K562 (cell line): ENCODE measurements at regions not wholly inside any gene's neighbourhood (a gene's known extent, or its start where the extent isn't known, plus 50 kb on each side); places are given as distances from the start of the nearest gene placed in this dataset.

ENCODE experiments used
- ATAC-seq: fragments of 200-7000 bp; cut with Tn5 transposase; 3 replicates; pipeline ENCODE4 v1.9.1; 2020; ENCODE audit warnings: moderate library complexity
- BruUV-seq: library from RNA; stranded (reverse); fragments of 400-500 nt; replicated peaks from 2 replicates; lab custom pipeline; 2021; lab: Mats Ljungman, UMichigan
- CTCF ChIA-PET: fragments of 300-600 bp; formaldehyde crosslinking; extraction: SDS; loops from one replicate; lab custom pipeline; 2021; ENCODE audit warnings: low intra/inter-chr PET ratio; lab: Yijun Ruan, JAX
- POLR2A ChIA-PET: fragments of 300-600, 350-650 bp; sonication (Branson Sonifier 250); formaldehyde crosslinking; extraction: SDS; loops from one replicate; lab custom pipeline; 2021; ENCODE audit warnings: antibody characterized with exemption, inconsistent platforms; lab: Yijun Ruan, JAX
- DNase-seq, 4 experiments: peaks; one replicate each; pipeline versions ENCODE4 v3.0.0 to v3.0.0-alpha.2; 2011 to 2018; ENCODE audit warnings: low spot score in 3 of 4, mixed read lengths in 3 of 4; ENCODE audit errors: extremely low read depth in 1 of 4
- FAIRE-seq: peaks from 2 replicates; lab custom pipeline; 2011; peaks lifted over from hg19 to GRCh38; lab: Jason Lieb, UNC
- H2AFZ ChIP-seq: 2 replicates; pipeline ENCODE4 v1.6.0; 2011; ENCODE audit warnings: low read depth, low read length, control low read depth, inconsistent platforms
- H3K27ac ChIP-seq: fragments of 200-600 bp; 3 replicates; pipeline ENCODE4 v1.8.0; 2011; ENCODE audit warnings: low read depth, mild to moderate bottlenecking, control low read depth, inconsistent platforms, low read length, moderate library complexity, mixed read lengths; ENCODE audit errors: extremely low read depth
- H3K27me3 ChIP-seq, 2 experiments: fragments of 300-600 bp in 1 of 2; 2 replicates in 1 of 2; 3 replicates in 1 of 2; pipeline versions ENCODE4 v1.6.0 to v1.8.0; 2011; ENCODE audit warnings: inconsistent platforms in 2 of 2, low read length in 2 of 2, mild to moderate bottlenecking in 1 of 2, mixed read lengths in 1 of 2, moderate library complexity in 1 of 2; ENCODE audit not compliant: control insufficient read depth in 2 of 2, insufficient read depth in 2 of 2
- H3K36me3 ChIP-seq: fragments of 300-600 bp; 3 replicates; pipeline ENCODE4 v1.8.0; 2011; ENCODE audit warnings: mild to moderate bottlenecking, low read length, inconsistent platforms; ENCODE audit not compliant: control insufficient read depth, insufficient read depth
- H3K4me1 ChIP-seq, 2 experiments: fragments of 200-600 bp in 1 of 2; replicated peaks in 1 of 2; 2 replicates in 1 of 2; 3 replicates in 1 of 2; pipeline versions ENCODE4 v1.5.1 to v1.8.0; 2011; ENCODE audit warnings: inconsistent platforms in 2 of 2, low read length in 2 of 2, mild to moderate bottlenecking in 1 of 2, mixed read lengths in 1 of 2, moderate library complexity in 1 of 2; ENCODE audit not compliant: control insufficient read depth in 2 of 2, insufficient read depth in 2 of 2
- H3K4me2 ChIP-seq: 2 replicates; pipeline ENCODE4 v1.6.1; 2011; ENCODE audit warnings: low read length, control low read depth, inconsistent platforms, mixed read lengths; ENCODE audit not compliant: insufficient read depth
- H3K4me3 ChIP-seq: fragments of 200-600 bp; sonication (generic), shearing (Covaris generic); 2 replicates; pipeline ENCODE4 v1.5.1; 2016; ENCODE audit warnings: control low read depth, inconsistent platforms
- H3K79me2 ChIP-seq: fragments of 200-600 bp; 3 replicates; pipeline ENCODE4 v1.8.0; 2011; ENCODE audit warnings: low read length, inconsistent platforms; ENCODE audit not compliant: control insufficient read depth, insufficient read depth
- H3K9ac ChIP-seq, 2 experiments: 2 replicates each; pipeline versions ENCODE4 v1.6.0 to v1.6.1; 2011; ENCODE audit warnings: low read depth in 2 of 2, low read length in 2 of 2, control low read depth in 1 of 2, inconsistent platforms in 1 of 2, mild to moderate bottlenecking in 1 of 2, mixed read lengths in 1 of 2; ENCODE audit not compliant: insufficient read depth in 1 of 2
- H3K9me1 ChIP-seq: one replicate; pipeline ENCODE4 v1.6.0; 2011; ENCODE audit warnings: inconsistent platforms, mild to moderate bottlenecking, low read length, moderate library complexity; ENCODE audit not compliant: control insufficient read depth, insufficient read depth
- H3K9me3 ChIP-seq: replicated peaks from 2 replicates; pipeline ENCODE4 v1.5.1; 2011; ENCODE audit warnings: low read depth, low read length, inconsistent platforms; ENCODE audit not compliant: control insufficient read depth, insufficient read depth
- H4K20me1 ChIP-seq: replicated peaks from 2 replicates; pipeline ENCODE4 v1.6.1; 2011; ENCODE audit warnings: low read length, inconsistent platforms, mixed read lengths; ENCODE audit not compliant: control insufficient read depth, insufficient read depth
- CTBP1 ChIP-seq: fragments of 450-650 bp; IDR thresholded peaks from 2 replicates; pipeline ENCODE4 v1.6.1; 2016; ENCODE audit warnings: borderline replicate concordance
- FOS ChIP-seq: IDR thresholded peaks from 3 replicates; pipeline ENCODE4 v1.6.1; 2011; ENCODE audit not compliant: insufficient read length; ENCODE audit errors: extremely low read depth
- NFYB ChIP-seq: IDR thresholded peaks from 2 replicates; pipeline ENCODE4 v1.6.1; 2011; ENCODE audit warnings: mild to moderate bottlenecking, moderate library complexity; ENCODE audit not compliant: insufficient read length; ENCODE audit errors: extremely low read depth
- PCBP2 ChIP-seq: fragments of 200-400 bp; formaldehyde crosslinking; IDR thresholded peaks from 2 replicates; pipeline ENCODE4 v1.6.1; 2018; ENCODE audit warnings: low read length, low read depth, mild to moderate bottlenecking, moderate library complexity; ENCODE audit not compliant: poor library complexity, severe bottlenecking
- RAD51 ChIP-seq: fragments of 450-650 bp; IDR thresholded peaks from 2 replicates; pipeline ENCODE4 v1.7.1; 2016; ENCODE audit warnings: low read depth, mild to moderate bottlenecking, borderline replicate concordance
- ZNF165 ChIP-seq: fragments of 250-450 bp; sonication (Bioruptor Pico); IDR thresholded peaks from 2 replicates; pipeline ENCODE4 v1.4.0; 2020; ENCODE audit warnings: borderline replicate concordance
- WGBS: fragments of 100-300 bp; shearing (Covaris generic); methylation state at CpG from one replicate; pipeline ENCODE4 v1.1.6; 2016; ENCODE audit warnings: low coverage, mixed read lengths; ENCODE audit not compliant: insufficient coverage; ENCODE audit errors: missing lambda C conversion rate; 5-methylcytosine and 5-hydroxymethylcytosine counted together
- in situ Hi-C: fragments of 300-500 bp; cut with MboI; formaldehyde crosslinking; loops from 4 replicates; pipeline ENCODE4 v1.15.0; 2018; ENCODE audit warnings: inconsistent platforms, mixed read lengths
- intact Hi-C: fragments of 100-400 bp; cut with micrococcal nuclease; formaldehyde crosslinking; loops from 2 replicates; pipeline ENCODE4 v1.14.2; 2022
- TF ChIP-seq, protein P1 (sequence below): fragments of 450-650 bp; conservative IDR thresholded peaks from 2 replicates; pipeline ENCODE4 v1.6.1; 2016; ENCODE audit warnings: missing genetic modification characterization, low read depth, mild to moderate bottlenecking, missing compliant biosample characterization, moderate library complexity
- TF ChIP-seq, protein P2 (sequence below): sonication (generic); formaldehyde crosslinking; IDR thresholded peaks from 2 replicates; pipeline ENCODE4 v1.9.0; 2022; ENCODE audit warnings: mild to moderate bottlenecking, missing genetic modification reagents
- TF ChIP-seq, protein P3 (sequence below): fragments of 450-650 bp; IDR thresholded peaks from 2 replicates; pipeline ENCODE4 v1.6.1; 2016
- TF ChIP-seq, protein P4 (sequence below): fragments of 450-650 bp; formaldehyde crosslinking; IDR thresholded peaks from 2 replicates; pipeline ENCODE4 v1.4.0; 2020; ENCODE audit warnings: mild to moderate bottlenecking, mixed read lengths

DNA sequence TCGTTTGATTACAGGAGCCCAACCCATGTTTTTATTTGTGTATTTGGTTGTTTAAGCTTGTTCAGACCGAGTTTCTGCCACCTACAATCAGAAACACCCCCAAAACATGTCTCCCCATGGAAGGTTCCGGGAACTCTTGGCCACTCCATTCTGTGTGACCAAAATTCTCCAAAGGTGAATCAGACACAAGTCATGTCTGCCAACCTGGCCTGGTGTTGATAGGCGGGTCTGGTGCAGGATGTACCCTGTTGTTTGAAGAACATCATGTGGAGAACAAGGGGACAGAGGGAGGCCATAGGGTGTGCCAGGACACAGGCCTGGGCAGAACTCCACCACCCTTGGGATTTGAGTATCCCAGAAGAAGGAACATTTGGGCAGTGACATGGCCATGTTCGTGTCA, 147.1 kb upstream of the MYL2 start:
- intact Hi-C loops: loop anchor here (10.0 kb wide), 1 partner anchor 177 kb away; no protein-coding TSS in a partner anchor
- ChIA-PET CTCF (no interaction called here), POLR2A (no interaction called here)
- ATAC-seq: no peak
- Histone ChIP-seq H4K20me1 (no peaks in the 10 kb centered on the region), H3K27me3 (peaks cover 8 to 34% of the 10 kb centered on the region in 2 experiments), H3K27ac (no peak overlapping the region), H3K4me3 (no peak overlapping the region), H3K36me3 (no peaks in the 10 kb centered on the region), H3K4me2 (no peak overlapping the region), H3K4me1 (no peaks in the 10 kb centered on the region), H3K79me2 (no peaks in the 10 kb centered on the region), H2AFZ (no peak overlapping the region), H3K9me1 (no peaks in the 10 kb centered on the region), H3K9ac (no peak overlapping the region), H3K9me3 (no peaks in the 10 kb centered on the region)
- no peak for DNase-seq
- TF ChIP-seq, protein P1, sequence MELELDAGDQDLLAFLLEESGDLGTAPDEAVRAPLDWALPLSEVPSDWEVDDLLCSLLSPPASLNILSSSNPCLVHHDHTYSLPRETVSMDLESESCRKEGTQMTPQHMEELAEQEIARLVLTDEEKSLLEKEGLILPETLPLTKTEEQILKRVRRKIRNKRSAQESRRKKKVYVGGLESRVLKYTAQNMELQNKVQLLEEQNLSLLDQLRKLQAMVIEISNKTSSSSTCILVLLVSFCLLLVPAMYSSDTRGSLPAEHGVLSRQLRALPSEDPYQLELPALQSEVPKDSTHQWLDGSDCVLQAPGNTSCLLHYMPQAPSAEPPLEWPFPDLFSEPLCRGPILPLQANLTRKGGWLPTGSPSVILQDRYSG (tag): no peak
- no peak for TF ChIP-seq PCBP2
- WGBS: 2% methylated on average over 5 of the region's 5 CpGs
- no peak for FAIRE-seq
- in situ Hi-C loops: no loop called here
- BruUV-seq: no TSS peak

DNA sequence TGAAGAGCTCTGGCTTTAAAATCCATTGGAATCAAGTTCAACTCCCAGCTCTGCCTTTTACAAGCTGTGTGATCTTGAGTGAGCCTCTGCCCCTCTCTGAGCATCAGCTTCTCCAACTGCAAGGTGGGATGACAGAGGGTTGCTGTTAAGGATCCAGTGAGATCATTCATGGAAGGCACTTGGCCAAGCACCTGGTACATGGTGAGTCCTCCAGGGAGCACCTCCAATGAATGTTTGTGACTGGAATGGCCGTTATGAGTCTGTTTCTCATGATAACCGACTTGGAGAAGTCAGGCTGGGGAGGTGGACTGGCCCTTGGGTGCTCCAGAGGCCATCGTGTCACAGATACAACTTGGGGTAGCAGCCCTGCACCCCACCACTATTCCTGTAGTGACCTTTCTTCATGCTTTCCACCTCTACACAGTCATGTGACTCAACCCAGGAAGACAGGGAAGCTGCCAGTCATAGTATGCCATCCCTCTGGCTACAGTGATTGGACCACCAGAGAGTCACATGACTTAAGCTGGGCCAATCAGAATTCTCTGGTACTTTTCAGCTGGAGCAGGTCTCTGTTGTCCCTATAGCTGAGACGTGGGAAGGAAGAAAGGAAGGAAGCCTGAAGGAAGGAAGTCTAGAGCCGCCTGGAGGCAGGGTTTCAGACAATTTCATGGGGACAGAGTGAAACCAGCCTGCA, 146.5 kb upstream of the MYL2 start:
- in situ Hi-C loops: no loop called here
- TF ChIP-seq, protein P2, sequence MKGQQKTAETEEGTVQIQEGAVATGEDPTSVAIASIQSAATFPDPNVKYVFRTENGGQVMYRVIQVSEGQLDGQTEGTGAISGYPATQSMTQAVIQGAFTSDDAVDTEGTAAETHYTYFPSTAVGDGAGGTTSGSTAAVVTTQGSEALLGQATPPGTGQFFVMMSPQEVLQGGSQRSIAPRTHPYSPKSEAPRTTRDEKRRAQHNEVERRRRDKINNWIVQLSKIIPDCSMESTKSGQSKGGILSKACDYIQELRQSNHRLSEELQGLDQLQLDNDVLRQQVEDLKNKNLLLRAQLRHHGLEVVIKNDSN: peak; percentile 63
- TF ChIP-seq RAD51 (peak; percentile 86), FOS (peak; percentile 60), NFYB (peak; percentile 91), ZNF165 (CRISPR knock-in tag) (no peak), CTBP1 (no peak)
- TF ChIP-seq, protein P3, sequence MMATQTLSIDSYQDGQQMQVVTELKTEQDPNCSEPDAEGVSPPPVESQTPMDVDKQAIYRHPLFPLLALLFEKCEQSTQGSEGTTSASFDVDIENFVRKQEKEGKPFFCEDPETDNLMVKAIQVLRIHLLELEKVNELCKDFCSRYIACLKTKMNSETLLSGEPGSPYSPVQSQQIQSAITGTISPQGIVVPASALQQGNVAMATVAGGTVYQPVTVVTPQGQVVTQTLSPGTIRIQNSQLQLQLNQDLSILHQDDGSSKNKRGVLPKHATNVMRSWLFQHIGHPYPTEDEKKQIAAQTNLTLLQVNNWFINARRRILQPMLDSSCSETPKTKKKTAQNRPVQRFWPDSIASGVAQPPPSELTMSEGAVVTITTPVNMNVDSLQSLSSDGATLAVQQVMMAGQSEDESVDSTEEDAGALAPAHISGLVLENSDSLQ: peak; percentile 94
- TF ChIP-seq, protein P4, sequence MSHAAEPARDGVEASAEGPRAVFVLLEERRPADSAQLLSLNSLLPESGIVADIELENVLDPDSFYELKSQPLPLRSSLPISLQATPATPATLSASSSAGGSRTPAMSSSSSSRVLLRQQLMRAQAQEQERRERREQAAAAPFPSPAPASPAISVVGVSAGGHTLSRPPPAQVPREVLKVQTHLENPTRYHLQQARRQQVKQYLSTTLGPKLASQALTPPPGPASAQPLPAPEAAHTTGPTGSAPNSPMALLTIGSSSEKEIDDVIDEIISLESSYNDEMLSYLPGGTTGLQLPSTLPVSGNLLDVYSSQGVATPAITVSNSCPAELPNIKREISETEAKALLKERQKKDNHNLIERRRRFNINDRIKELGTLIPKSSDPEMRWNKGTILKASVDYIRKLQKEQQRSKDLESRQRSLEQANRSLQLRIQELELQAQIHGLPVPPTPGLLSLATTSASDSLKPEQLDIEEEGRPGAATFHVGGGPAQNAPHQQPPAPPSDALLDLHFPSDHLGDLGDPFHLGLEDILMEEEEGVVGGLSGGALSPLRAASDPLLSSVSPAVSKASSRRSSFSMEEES: peak; percentile 96

More for the DNA sequence above, 146.5 kb upstream of the MYL2 start:
- intact Hi-C loops: loop anchor here (10.0 kb wide), 1 partner anchor 178 kb away; no protein-coding TSS in a partner anchor
- H3K9ac ChIP-seq: no peak overlapping the region
- no peaks in the 10 kb centered on the region for H3K79me2 ChIP-seq
- ChIA-PET CTCF (no interaction called here), POLR2A (no interaction called here)
- no peaks in the 10 kb centered on the region for H3K36me3 ChIP-seq
- H3K27ac ChIP-seq: no peak overlapping the region
- H3K4me1 ChIP-seq: no peaks in the 10 kb centered on the region
- ATAC-seq (peak; percentile 82), FAIRE-seq (peak; percentile 35), DNase-seq (peak; percentile 28 to 71 (median 64))
- no peak overlapping the region for H3K4me2 ChIP-seq
- H3K9me1 ChIP-seq: no peaks in the 10 kb centered on the region
- no peaks in the 10 kb centered on the region for H4K20me1 ChIP-seq
- peaks cover 12 to 40% of the 10 kb centered on the region in 2 experiments for H3K27me3 ChIP-seq
- WGBS: 1% methylated on average over 5 of the region's 5 CpGs
- 0 out of 2 replicates have a peak overlapping the region, but pooled peaks have one; percentile 23 for H2AFZ ChIP-seq
- no TSS peak for BruUV-seq
- no peaks in the 10 kb centered on the region for H3K9me3 ChIP-seq
- no peak overlapping the region for H3K4me3 ChIP-seq
